SHP77 treated with DMSO at 0.1 percent for 48 hours (cell line): ENCODE measurements at regions not wholly inside any gene's neighbourhood (a gene's known extent, or its start where the extent isn't known, plus 50 kb on each side); places are given as distances from the start of the nearest gene placed in this dataset.
"Not testable (repeated sequence)": the region's sequence is repeated elsewhere in the genome, so short reads cannot be mapped to it uniquely, and the experiment has no call there.

Source experiments
- DNase-seq: peaks from one replicate; lab custom pipeline; 2025; lab: John Stamatoyannopoulos, UW

DNA sequence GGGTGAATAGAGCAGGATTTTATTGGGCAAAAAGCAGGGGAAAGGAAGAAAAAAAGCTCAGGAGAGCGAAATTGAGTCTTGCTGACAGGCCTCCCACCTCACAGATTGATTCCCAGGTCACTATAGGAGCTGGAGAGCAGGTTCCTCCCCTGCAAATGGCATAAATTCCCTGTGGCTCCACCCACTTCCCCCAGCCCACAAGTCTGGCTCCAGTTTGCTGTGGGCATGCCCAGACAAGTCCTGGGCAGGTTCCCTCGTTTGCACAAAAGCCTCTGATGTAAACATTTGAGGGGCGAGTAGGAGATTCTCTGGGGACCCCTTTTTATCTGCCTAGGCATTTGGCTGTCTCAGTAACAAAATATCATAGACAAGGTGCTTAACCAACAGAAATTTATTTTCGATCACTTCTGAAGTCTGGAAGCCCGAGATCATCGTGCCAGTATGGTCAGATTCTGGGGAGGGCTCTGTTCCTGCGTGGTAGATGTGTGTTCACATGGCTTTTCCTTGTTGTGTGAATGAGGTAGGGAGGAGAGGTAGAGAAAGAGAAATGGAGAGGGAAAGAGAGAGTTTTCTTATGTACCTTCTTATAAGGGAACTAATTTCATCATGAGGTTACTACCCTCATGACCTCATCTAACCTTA is 614.5 kb downstream of the MAT2B start:
- peak; percentile 31 for DNase-seq

- no peak for DNase-seq
Measured at GRCh38 chr5:164127527-164127926, 622.1 kb downstream of the MAT2B start.

DNA sequence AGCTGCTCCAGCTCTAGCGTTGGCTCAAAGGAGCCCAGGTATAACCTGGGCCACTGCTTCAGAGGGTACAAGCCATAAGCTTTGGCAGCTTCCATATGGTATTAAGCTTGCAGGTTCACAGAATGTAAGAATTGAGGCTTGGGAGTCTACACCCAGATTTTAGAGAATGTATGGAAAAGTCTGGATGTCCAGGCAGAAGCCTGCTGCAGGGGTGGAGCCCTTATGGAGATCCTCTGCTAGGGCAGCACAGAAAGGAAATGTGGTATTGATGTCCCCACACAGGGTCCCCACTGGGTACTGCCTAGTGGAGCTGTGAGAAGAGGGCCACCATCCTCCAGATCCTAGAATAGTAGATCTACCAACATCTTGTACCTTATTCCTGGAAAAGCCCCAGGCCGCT is 626.9 kb downstream of the MAT2B start:
- DNase-seq = no peak

GRCh38 chr5:164137095-164137494 is 631.7 kb downstream of the MAT2B start:
- no peak for DNase-seq

- DNase-seq = no peak
Measured at GRCh38 chr5:164139423-164139822, 634.0 kb downstream of the MAT2B start.

- no peak for DNase-seq
Measured at GRCh38 chr5:164145458-164145857, 640.0 kb downstream of the MAT2B start.

DNA sequence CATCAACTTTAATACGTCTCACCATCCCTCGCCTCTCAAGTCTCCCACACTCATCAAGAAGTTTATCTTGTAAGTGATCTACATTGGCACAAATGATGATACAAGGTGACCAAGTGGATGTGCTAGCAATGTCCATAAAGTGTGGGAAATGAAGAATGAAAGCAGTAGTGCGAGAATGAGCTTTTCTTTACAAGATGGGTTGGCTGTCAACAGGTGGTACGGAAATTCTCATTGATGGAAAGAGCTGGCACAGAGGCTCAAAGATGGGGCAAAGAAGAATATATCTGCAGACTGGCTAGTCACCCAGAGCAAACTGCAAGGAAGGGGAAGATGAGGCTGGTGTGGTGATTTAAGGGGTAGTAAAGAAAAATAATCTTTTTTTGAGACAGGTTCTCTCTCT is 640.8 kb downstream of the MAT2B start:
- DNase-seq = no peak

GRCh38 chr5:164148292-164148691 is 642.9 kb downstream of the MAT2B start:
- no peak for DNase-seq

- DNase-seq = not testable (repeated sequence)
Measured at GRCh38 chr5:164152539-164152938, 647.1 kb downstream of the MAT2B start.

DNA sequence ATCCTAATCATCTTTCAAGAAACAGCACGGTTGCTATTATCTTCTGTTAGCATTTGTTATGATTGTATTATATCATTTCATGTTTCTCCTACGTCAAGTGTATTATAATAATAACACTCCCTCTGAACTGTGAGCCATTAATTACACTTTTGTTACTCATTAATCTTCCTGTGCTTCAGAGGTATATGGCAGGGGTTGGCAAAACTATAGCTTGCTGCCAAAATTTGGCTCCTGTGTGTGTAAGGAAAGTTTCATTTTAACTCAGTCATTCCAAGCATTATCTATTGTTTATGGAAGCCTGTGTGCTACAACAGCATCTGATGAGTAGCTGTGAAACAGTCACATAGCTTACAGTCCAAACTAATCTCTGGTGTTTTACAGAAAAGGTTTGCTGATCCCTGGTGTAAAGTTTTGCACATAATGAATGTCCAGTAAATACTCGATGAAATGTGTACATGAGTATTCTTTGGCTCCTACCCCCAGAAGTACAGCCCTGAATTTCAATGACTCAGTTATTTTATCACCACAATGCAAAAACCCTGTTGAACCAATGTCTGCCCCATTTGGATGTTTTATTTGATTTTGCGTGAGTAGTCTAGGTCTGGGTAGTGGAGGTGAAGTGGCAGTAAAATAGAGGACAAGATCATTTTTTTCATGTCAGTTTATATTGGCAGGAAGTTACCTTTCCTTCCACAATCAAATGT is 648.2 kb downstream of the MAT2B start:
- DNase-seq = no peak

- no peak for DNase-seq
Measured at GRCh38 chr5:164170814-164171213, 665.4 kb downstream of the MAT2B start.

- no peak for DNase-seq
Measured at GRCh38 chr5:164175083-164175482, 669.7 kb downstream of the MAT2B start.

- DNase-seq = no peak
Measured at GRCh38 chr5:164179406-164179805, 674.0 kb downstream of the MAT2B start.

DNA sequence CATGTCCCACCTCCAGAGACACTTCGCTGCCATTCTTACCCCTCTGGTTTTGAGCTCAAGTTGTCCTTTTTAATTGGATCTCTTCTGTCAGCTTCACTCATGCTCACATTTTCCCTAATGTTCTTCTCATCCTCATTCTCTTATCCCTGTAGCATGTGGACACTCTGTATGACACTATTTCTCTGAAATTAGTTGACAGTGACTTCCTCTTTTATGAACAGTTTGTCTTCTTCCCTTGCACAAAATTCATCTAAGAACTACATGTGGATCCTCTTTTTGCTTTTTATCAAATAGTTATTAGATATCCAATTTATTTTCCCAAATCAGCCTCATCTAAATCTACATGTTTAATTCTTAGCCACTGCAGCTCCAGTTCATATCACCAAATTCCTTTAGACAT is 676.2 kb downstream of the MAT2B start:
- no peak for DNase-seq

DNA sequence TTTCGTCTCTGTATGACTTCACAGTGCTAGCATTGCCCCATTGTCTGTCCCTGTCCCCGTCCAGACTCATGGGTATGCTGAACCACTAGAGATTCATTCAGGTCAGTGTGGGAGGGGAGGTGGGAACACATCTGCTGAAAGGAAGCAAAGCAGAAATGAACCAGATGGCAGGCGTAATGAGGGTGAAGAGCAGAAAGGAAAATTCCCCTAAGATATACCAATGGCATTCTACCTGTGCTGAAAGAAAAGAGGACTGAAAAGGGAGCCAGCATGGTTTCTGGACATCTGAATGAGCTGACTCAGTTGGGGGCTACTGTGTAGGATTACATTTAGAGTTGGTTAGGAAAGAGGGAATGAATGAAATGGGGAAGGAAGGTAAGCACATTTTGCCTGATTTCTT is 678.7 kb downstream of the MAT2B start:
- no peak for DNase-seq

GRCh38 chr5:164185000-164185399 is 679.6 kb downstream of the MAT2B start:
- DNase-seq = no peak

GRCh38 chr5:164186550-164186949 is 681.1 kb downstream of the MAT2B start:
- DNase-seq = no peak

DNA sequence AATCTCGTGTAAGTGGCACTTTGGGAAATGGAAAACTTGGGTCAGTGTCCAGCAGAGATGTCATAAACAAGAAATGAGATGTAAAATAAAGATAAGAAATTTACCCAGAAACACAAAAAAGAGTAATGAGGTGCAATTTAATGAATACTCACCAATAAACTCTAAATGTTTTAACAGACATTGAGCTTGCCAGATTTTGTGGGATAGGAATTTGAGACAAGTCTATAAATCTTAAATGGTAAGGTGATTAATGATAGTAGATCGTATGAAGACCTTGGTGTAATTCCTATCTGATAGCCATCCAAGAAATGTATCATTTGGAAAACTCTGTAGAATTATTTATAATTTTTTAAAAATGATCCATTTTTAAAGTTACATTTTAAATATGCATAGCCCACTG is 682.4 kb downstream of the MAT2B start:
- no peak for DNase-seq

- DNase-seq = peak; percentile 40
Measured at GRCh38 chr5:164188733-164189148, 683.3 kb downstream of the MAT2B start.

- DNase-seq = no peak
Measured at GRCh38 chr5:164191240-164191639, 685.8 kb downstream of the MAT2B start.

GRCh38 chr5:164202338-164202737 is 696.9 kb downstream of the MAT2B start:
- no peak for DNase-seq

DNA sequence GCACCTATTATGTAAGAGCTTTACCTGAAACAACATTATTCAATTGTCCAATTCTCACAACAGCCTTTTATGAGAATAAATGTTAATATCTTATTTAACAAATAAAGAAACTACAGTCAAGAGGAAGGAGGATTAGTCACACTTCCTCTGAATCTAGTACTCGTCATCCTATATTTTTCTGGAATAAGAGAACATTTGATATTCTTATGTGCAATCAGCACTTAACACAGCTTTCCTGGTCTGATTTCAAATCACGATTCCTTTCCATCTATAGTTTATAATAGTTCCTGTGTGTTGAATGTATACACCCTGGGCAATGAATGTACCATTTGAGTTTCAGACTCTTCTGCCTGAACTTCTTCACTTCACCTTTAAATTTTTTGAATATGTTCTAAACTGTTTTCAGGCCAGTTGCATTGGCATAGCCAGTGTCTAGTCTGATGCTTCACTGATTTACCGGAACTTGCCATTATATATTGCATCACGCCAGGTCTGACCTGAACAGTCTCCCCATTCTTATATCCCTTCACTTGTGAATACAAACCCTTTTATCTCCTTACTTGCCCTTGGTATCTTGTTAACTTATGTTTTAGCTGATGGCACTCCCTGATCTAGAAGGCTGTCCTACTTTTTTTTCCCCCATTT is 698.3 kb downstream of the MAT2B start:
- no peak for DNase-seq

- DNase-seq = no peak
Measured at GRCh38 chr5:164204338-164204946, 699.0 kb downstream of the MAT2B start.
